Common myeloid progenitor, CD34-positive (primary cell): ENCODE measurements at regions not wholly inside any gene's neighbourhood (a gene's known extent, or its start where the extent isn't known, plus 50 kb on each side); places are given as distances from the start of the nearest gene placed in this dataset.

Source experiments
- CTCF ChIA-PET: fragments of 350-600 bp; sonication (Branson Sonifier 250); formaldehyde crosslinking; loops from one replicate; lab custom pipeline; 2021; ENCODE audit warnings: antibody characterized with exemption; lab: Charles Lee
- POLR2A ChIA-PET: fragments of 350-600 bp; sonication (Branson Sonifier 250); formaldehyde crosslinking; loops from one replicate; lab custom pipeline; 2021; ENCODE audit warnings: antibody characterized with exemption; lab: Charles Lee
- DNase-seq, 3 donors: peaks; one replicate each; pipeline versions ENCODE4 v3.0.0 to v3.0.0-alpha.2; 2013
- H3K27ac ChIP-seq, 2 experiments: 1 replicate in 1 of 2; 2 replicates in 1 of 2; pipeline ENCODE4 v1.7.0; 2013; ENCODE audit warnings: inconsistent platforms in 2 of 2, low read length in 2 of 2, mild to moderate bottlenecking in 2 of 2, low read depth in 1 of 2, moderate library complexity in 1 of 2; ENCODE audit not compliant: severe bottlenecking in 2 of 2, insufficient read depth in 1 of 2, poor library complexity in 1 of 2
- H3K27me3 ChIP-seq, 5 experiments: replicated peaks in 2 of 5; 1 replicate in 3 of 5; 2 replicates in 2 of 5; pipeline versions ENCODE4 v1.6.1 to v1.7.0; 2013; ENCODE audit warnings: low read length in 4 of 5, mild to moderate bottlenecking in 2 of 5, moderate library complexity in 2 of 5, inconsistent platforms in 1 of 5; ENCODE audit not compliant: insufficient read depth in 5 of 5, control insufficient read depth in 4 of 5
- H3K36me3 ChIP-seq, 4 experiments: 1 replicate in 2 of 4; 2 replicates in 2 of 4; pipeline versions ENCODE4 v1.6.1 to v1.7.0; 2013; ENCODE audit warnings: low read length in 3 of 4, control low read depth in 1 of 4, mild to moderate bottlenecking in 1 of 4; ENCODE audit not compliant: control insufficient read depth in 4 of 4, insufficient read depth in 4 of 4
- H3K4me1 ChIP-seq, 4 experiments: 1 replicate in 3 of 4; 2 replicates in 1 of 4; pipeline versions ENCODE4 v1.6.1 to v1.7.1; 2013; ENCODE audit warnings: low read length in 3 of 4, mild to moderate bottlenecking in 3 of 4, control low read depth in 1 of 4, inconsistent platforms in 1 of 4, moderate library complexity in 1 of 4; ENCODE audit not compliant: control insufficient read depth in 4 of 4, insufficient read depth in 4 of 4; ENCODE audit errors: control extremely low read depth in 1 of 4
- H3K4me3 ChIP-seq, 7 experiments: 1 replicate in 4 of 7; 2 replicates in 3 of 7; pipeline versions ENCODE4 v1.5.1 to v1.7.0; 2013; ENCODE audit warnings: mild to moderate bottlenecking in 7 of 7, low read length in 6 of 7, moderate library complexity in 6 of 7, inconsistent platforms in 2 of 7, low read depth in 2 of 7, control low read depth in 1 of 7; ENCODE audit not compliant: insufficient read depth in 4 of 7, control insufficient read depth in 1 of 7; ENCODE audit errors: extremely low read depth in 1 of 7
- H3K9me3 ChIP-seq, 5 experiments: 1 replicate in 4 of 5; 2 replicates in 1 of 5; pipeline versions ENCODE4 v1.6.1 to v1.7.1; 2013; ENCODE audit warnings: low read length in 4 of 5, mild to moderate bottlenecking in 2 of 5, inconsistent platforms in 1 of 5, low read depth in 1 of 5, moderate library complexity in 1 of 5; ENCODE audit not compliant: control insufficient read depth in 4 of 5, insufficient read depth in 2 of 5; ENCODE audit errors: control extremely low read depth in 1 of 5
- WGBS: methylation state at CpG from one replicate; pipeline ENCODE4 v1.1.5; 2013; ENCODE audit not compliant: insufficient coverage; 5-methylcytosine and 5-hydroxymethylcytosine counted together

GRCh38 chrX:39043838-39044550 is 242.7 kb downstream of the MID1IP1 start:
- H3K27ac ChIP-seq = no peak overlapping the region
- ChIA-PET CTCF (no interaction called here), POLR2A (no interaction called here)
- H3K27me3 ChIP-seq = peaks cover 0 to 7% (median 0%) of the 10 kb centered on the region in 5 experiments
- no peak for DNase-seq
- peaks cover 0 to 2% (median 0%) of the 10 kb centered on the region in 5 experiments for H3K9me3 ChIP-seq
- 100% methylated on average over 1 of the region's 2 CpGs for WGBS
- H3K4me3 ChIP-seq = no peak overlapping the region
- H3K4me1 ChIP-seq = no peaks in the 10 kb centered on the region
- no peaks in the 10 kb centered on the region for H3K36me3 ChIP-seq

- 83% methylated on average over 1 of the region's 2 CpGs for WGBS
- POLR2A ChIA-PET = no interaction called here
- CTCF ChIA-PET = no interaction called here
- Histone ChIP-seq H3K27ac (no peak overlapping the region), H3K36me3 (no peaks in the 10 kb centered on the region), H3K27me3 (no peaks in the 10 kb centered on the region), H3K4me3 (no peak overlapping the region), H3K4me1 (no peaks in the 10 kb centered on the region), H3K9me3 (no peaks in the 10 kb centered on the region)
- DNase-seq = no peak
Measured at GRCh38 chrX:39047174-39047573, 245.9 kb downstream of the MID1IP1 start.

- Histone ChIP-seq H3K4me1 (no peaks in the 10 kb centered on the region), H3K27ac (no peak overlapping the region), H3K4me3 (no peak overlapping the region), H3K27me3 (no peaks in the 10 kb centered on the region), H3K36me3 (no peaks in the 10 kb centered on the region), H3K9me3 (no peaks in the 10 kb centered on the region)
- DNase-seq = no peak
- 68% methylated on average over 2 of the region's 2 CpGs for WGBS
- ChIA-PET CTCF (no interaction called here), POLR2A (no interaction called here)
Measured at GRCh38 chrX:39049975-39050374, 248.7 kb downstream of the MID1IP1 start.

- 94% methylated on average over 4 of the region's 4 CpGs for WGBS
- Histone ChIP-seq H3K9me3 (no peaks in the 10 kb centered on the region), H3K27ac (no peak overlapping the region), H3K4me1 (no peaks in the 10 kb centered on the region), H3K36me3 (no peaks in the 10 kb centered on the region), H3K27me3 (no peaks in the 10 kb centered on the region), H3K4me3 (no peak overlapping the region)
- DNase-seq = no peak
- ChIA-PET CTCF (no interaction called here), POLR2A (no interaction called here)
Measured at GRCh38 chrX:39050427-39050826, 249.2 kb downstream of the MID1IP1 start.

- WGBS = 83% methylated on average over 1 of the region's 2 CpGs
- Histone ChIP-seq H3K9me3 (no peaks in the 10 kb centered on the region), H3K27ac (no peak overlapping the region), H3K4me3 (no peak overlapping the region), H3K36me3 (no peaks in the 10 kb centered on the region), H3K27me3 (no peaks in the 10 kb centered on the region), H3K4me1 (no peaks in the 10 kb centered on the region)
- ChIA-PET POLR2A (no interaction called here), CTCF (no interaction called here)
- no peak for DNase-seq
Measured at GRCh38 chrX:39052751-39053150, 251.5 kb downstream of the MID1IP1 start.

GRCh38 chrX:39058724-39059123 is 257.5 kb downstream of the MID1IP1 start:
- Histone ChIP-seq H3K4me3 (no peak overlapping the region), H3K9me3 (peaks cover 0 to 11% (median 2%) of the 10 kb centered on the region in 5 experiments), H3K36me3 (no peaks in the 10 kb centered on the region), H3K27me3 (peaks cover 0 to 3% (median 0%) of the 10 kb centered on the region in 5 experiments), H3K27ac (no peak overlapping the region), H3K4me1 (no peaks in the 10 kb centered on the region)
- ChIA-PET CTCF (no interaction called here), POLR2A (no interaction called here)
- no peak for DNase-seq
- 84% methylated on average over 3 of the region's 3 CpGs for WGBS

GRCh38 chrX:39059866-39060265 is 258.6 kb downstream of the MID1IP1 start:
- Histone ChIP-seq H3K27me3 (peaks cover 0 to 3% (median 0%) of the 10 kb centered on the region in 5 experiments), H3K9me3 (peaks cover 0 to 11% (median 2%) of the 10 kb centered on the region in 5 experiments), H3K36me3 (no peaks in the 10 kb centered on the region), H3K4me3 (no peak overlapping the region), H3K27ac (no peak overlapping the region), H3K4me1 (no peaks in the 10 kb centered on the region)
- no peak for DNase-seq
- ChIA-PET POLR2A (no interaction called here), CTCF (no interaction called here)
